ENCODE measurements at regions not wholly inside any gene's neighbourhood (a gene's known extent, or its start where the extent isn't known, plus 50 kb on each side); places are given as distances from the start of the nearest gene placed in this dataset.

GRCh38 chr9:135255841-135256580 lies 168.5 kb downstream of the OLFM1 start:
- no peak for DNase-seq (ENCODE audit: low read depth)
- no peak for TF ChIP-seq CTCF (IDR thresholded peaks at IDR 0.05; ENCODE audit: insufficient read depth, low read length)
- H3K4me3 ChIP-seq (ENCODE audit: low read depth, low read length) = no peak overlapping the region

- no peak for DNase-seq (ENCODE audit: low read depth)
- no peak for TF ChIP-seq CTCF (IDR thresholded peaks at IDR 0.05; ENCODE audit: insufficient read depth, low read length)
- no peak overlapping the region for H3K4me3 ChIP-seq (ENCODE audit: low read depth, low read length)
Observed at GRCh38 chr9:135256581-135257354, 169.3 kb downstream of the OLFM1 start.

- DNase-seq (ENCODE audit: low read depth) = no peak
- H3K4me3 ChIP-seq (ENCODE audit: low read depth, low read length) = no peak overlapping the region
- no peak for TF ChIP-seq CTCF (IDR thresholded peaks at IDR 0.05; ENCODE audit: insufficient read depth, low read length)
Observed at GRCh38 chr9:135258461-135258860, 171.0 kb downstream of the OLFM1 start.

GRCh38 chr9:135259273-135259672 lies 171.8 kb downstream of the OLFM1 start:
- DNase-seq (ENCODE audit: low read depth) = no peak
- TF ChIP-seq CTCF (IDR thresholded peaks at IDR 0.05; ENCODE audit: insufficient read depth, low read length) = no peak

GRCh38 chr9:135260221-135261180 lies 173.0 kb downstream of the OLFM1 start:
- DNase-seq (ENCODE audit: low read depth) = no peak
- TF ChIP-seq CTCF (IDR thresholded peaks at IDR 0.05; ENCODE audit: insufficient read depth, low read length) = no peak
- H3K4me3 ChIP-seq (ENCODE audit: low read depth, low read length) = no peak overlapping the region

More at GRCh38 chr9:135259273-135259672, 171.8 kb downstream of the OLFM1 start:
- no peak overlapping the region for H3K4me3 ChIP-seq (ENCODE audit: low read depth, low read length)

GRCh38 chr9:135262248-135262647 lies 174.8 kb downstream of the OLFM1 start:
- DNase-seq (ENCODE audit: low read depth) = no peak
- TF ChIP-seq CTCF (IDR thresholded peaks at IDR 0.05; ENCODE audit: insufficient read depth, low read length) = no peak
- H3K4me3 ChIP-seq (ENCODE audit: low read depth, low read length) = no peak overlapping the region

All from fibroblast of the aortic adventitia (primary cell).